ENCODE measurements at regions not wholly inside any gene's neighbourhood (a gene's known extent, or its start where the extent isn't known, plus 50 kb on each side); places are given as distances from the start of the nearest gene placed in this dataset.
A peak's percentile ranks its signal among the peaks of the same experiment; 100 is the strongest.

DNA sequence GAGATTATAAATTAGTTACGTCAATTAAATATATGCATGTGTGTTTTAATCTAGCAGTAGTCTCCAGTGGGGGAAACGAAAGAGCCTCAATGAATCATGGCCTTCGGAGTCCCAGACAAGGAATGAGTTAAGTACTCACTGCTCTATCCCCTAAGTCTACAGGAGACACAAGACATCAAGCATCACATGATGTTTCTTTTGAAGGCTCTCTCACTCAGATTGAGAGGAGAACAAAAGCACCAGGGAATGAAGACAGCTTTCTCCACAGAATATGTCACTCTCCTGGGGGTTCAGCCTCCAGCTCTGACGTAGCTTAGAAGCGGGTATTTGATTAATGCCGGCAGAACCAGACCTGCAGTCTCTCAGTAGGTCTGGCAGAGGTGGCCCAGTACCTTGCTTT lies 381.4 kb downstream of the ACTL7B start:
- in situ Hi-C loops (cut with HindIII; ENCODE audit: low sequenced_read_pairs), result no loop called here
- no peak overlapping the region for H3K4me3 ChIP-seq (ENCODE audit: low read depth, low read length)
- TF ChIP-seq, protein P1, sequence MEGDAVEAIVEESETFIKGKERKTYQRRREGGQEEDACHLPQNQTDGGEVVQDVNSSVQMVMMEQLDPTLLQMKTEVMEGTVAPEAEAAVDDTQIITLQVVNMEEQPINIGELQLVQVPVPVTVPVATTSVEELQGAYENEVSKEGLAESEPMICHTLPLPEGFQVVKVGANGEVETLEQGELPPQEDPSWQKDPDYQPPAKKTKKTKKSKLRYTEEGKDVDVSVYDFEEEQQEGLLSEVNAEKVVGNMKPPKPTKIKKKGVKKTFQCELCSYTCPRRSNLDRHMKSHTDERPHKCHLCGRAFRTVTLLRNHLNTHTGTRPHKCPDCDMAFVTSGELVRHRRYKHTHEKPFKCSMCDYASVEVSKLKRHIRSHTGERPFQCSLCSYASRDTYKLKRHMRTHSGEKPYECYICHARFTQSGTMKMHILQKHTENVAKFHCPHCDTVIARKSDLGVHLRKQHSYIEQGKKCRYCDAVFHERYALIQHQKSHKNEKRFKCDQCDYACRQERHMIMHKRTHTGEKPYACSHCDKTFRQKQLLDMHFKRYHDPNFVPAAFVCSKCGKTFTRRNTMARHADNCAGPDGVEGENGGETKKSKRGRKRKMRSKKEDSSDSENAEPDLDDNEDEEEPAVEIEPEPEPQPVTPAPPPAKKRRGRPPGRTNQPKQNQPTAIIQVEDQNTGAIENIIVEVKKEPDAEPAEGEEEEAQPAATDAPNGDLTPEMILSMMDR (IDR thresholded peaks at IDR 0.05; ENCODE audit: low read depth, low read length, missing control alignments), result no peak
- no peak for DNase-seq (ENCODE audit: low read depth)

DNA sequence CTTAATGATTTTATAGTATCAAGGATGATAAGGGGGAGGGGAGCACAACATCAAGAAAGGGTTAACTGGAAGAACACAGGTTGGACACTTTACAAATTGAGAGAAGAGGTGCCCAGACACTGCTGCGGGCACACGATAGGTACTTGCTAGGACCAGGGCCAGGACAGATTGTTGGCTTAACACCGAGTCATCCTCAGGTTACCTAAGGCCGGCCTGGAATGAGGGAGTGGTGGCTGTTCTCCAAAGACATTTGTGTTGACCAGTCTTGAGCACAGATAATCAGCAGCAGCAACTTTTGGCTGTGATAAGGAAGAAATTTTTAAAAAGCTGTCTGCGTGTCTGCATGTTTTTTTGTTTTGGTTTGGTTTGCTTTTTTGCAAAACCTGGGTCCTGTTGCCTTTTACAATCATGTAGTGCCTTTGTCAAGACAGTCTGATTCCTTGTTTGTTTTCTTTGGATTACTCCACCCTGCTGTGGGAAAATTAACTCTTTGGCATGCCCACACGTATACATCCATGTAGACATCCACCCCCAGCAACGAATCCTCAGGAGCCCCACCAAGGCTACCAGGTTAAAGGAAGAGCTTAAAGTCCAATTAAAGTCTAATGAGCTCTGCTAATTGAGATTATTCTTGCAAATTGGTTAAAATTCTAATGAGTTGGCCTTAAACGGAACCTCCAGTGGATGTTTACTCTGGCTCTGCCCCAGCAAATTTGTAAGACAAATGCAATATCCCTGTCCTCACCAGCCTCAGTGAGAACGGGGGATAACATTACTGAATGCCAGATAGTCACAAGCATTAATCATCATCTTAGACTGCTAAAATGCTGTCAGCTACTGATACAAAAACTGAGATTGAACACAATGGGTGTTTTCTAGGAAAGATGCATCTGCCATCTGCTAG lies 382.3 kb downstream of the ACTL7B start:
- peak; percentile 36 for DNase-seq (ENCODE audit: low read depth)
- in situ Hi-C loops (cut with HindIII; ENCODE audit: low sequenced_read_pairs), result no loop called here
- H3K4me3 ChIP-seq (ENCODE audit: low read depth, low read length), result no peak overlapping the region
- TF ChIP-seq, protein P1 (IDR thresholded peaks at IDR 0.05; ENCODE audit: low read depth, low read length, missing control alignments), result no peak

- TF ChIP-seq, protein P1 (IDR thresholded peaks at IDR 0.05; ENCODE audit: low read depth, low read length, missing control alignments), result no peak
- in situ Hi-C loops (cut with HindIII; ENCODE audit: low sequenced_read_pairs), result no loop called here
- no peak overlapping the region for H3K4me3 ChIP-seq (ENCODE audit: low read depth, low read length)
- peak; percentile 69 for DNase-seq (ENCODE audit: low read depth)
Observed at GRCh38 chr9:108469654-108470053, 386.1 kb downstream of the ACTL7B start.

GRCh38 chr9:108468364-108468763 lies 387.4 kb downstream of the ACTL7B start:
- H3K4me3 ChIP-seq (ENCODE audit: low read depth, low read length), result no peak overlapping the region
- TF ChIP-seq, protein P1 (IDR thresholded peaks at IDR 0.05; ENCODE audit: low read depth, low read length, missing control alignments), result peak; percentile 55
- in situ Hi-C loops (cut with HindIII; ENCODE audit: low sequenced_read_pairs), result no loop called here
- no peak for DNase-seq (ENCODE audit: low read depth)

GRCh38 chr9:108467653-108468324 lies 388.0 kb downstream of the ACTL7B start:
- no peak for DNase-seq (ENCODE audit: low read depth)
- H3K4me3 ChIP-seq (ENCODE audit: low read depth, low read length), result no peak overlapping the region
- TF ChIP-seq, protein P1 (IDR thresholded peaks at IDR 0.05; ENCODE audit: low read depth, low read length, missing control alignments), result no peak
- in situ Hi-C loops (cut with HindIII; ENCODE audit: low sequenced_read_pairs), result no loop called here

GRCh38 chr9:108467161-108467560 lies 388.6 kb downstream of the ACTL7B start:
- TF ChIP-seq, protein P1 (IDR thresholded peaks at IDR 0.05; ENCODE audit: low read depth, low read length, missing control alignments), result no peak
- no peak overlapping the region for H3K4me3 ChIP-seq (ENCODE audit: low read depth, low read length)
- in situ Hi-C loops (cut with HindIII; ENCODE audit: low sequenced_read_pairs), result no loop called here
- DNase-seq (ENCODE audit: low read depth), result no peak

All from astrocyte of the cerebellum (primary cell).